Skeletal muscle cell (primary cell): ENCODE measurements at regions not wholly inside any gene's neighbourhood (a gene's known extent, or its start where the extent isn't known, plus 50 kb on each side); places are given as distances from the start of the nearest gene placed in this dataset.
"Not testable (repeated sequence)": the region's sequence is repeated elsewhere in the genome, so short reads cannot be mapped to it uniquely, and the experiment has no call there.

ENCODE experiments used
- DNase-seq: peaks from one replicate; pipeline ENCODE4 v3.0.0-alpha.2; 2010; ENCODE audit warnings: low read depth
- H3K4me3 ChIP-seq: 2 replicates; pipeline ENCODE4 v1.5.1; 2011; ENCODE audit warnings: low read depth, mild to moderate bottlenecking, control low read depth, low read length, moderate library complexity

DNA sequence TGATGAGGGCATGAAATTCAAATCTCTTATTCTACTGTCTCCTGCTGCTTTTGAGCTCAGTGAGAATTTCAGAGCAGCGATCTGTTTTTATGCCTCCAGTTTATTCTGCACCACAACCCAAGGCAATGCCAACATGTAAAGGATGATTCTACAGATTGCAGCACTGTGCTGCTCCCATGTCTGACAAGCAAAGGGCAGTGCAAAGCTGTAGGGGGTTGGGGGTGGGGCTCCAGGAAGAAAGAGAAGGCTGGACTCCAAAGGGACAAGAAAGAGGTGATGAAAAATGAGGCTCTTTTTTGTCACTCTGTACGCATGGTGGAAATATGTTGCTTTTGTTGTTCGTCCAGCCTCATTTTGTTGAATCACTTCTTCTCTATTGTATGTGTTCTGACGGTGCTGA is 254.6 kb downstream of the STIM2 start:
- no peak overlapping the region for H3K4me3 ChIP-seq
- no peak for DNase-seq

- H3K4me3 ChIP-seq, result no peak overlapping the region
- no peak for DNase-seq
Measured at GRCh38 chr4:27117453-27117852, 256.8 kb downstream of the STIM2 start.

DNA sequence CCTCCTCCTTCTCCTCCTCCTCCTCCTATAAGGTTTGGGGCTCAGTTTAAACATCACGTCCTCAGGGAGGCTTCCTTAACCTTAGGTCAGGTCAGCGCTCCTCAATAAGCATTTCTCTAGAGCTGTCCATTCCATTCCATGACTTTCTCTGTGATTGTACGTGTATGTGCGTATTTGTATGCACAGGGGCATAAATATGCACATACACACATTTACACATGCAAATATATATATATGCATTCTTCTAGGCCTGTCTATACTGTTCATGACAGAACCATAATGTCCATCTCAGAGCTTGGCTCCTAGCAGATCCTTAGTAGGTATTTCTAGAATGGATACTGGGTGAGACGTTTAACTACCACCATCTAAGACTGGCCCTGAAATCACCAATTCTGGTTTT is 258.6 kb downstream of the STIM2 start:
- H3K4me3 ChIP-seq, result no peak overlapping the region
- no peak for DNase-seq

DNA sequence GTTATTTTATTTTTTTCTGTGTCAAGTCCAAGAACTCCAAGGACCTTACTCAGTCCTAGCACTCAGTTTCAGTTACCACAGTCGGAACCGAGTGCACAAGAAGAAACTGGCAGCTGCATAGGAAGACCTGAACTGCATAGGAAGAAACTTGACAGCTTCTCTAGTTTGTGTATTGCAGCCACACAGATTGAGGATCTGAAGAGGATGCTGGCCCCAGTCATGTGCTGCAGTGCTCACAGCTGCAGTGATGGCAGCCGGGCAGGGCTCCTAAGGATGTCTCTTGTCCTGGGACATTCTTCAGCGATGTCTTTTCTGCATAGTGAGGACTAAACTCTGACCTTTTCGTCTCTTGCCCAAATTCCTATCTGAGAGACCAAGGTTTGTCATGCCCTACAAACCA is 261.2 kb downstream of the STIM2 start:
- no peak for DNase-seq
- no peak overlapping the region for H3K4me3 ChIP-seq

- H3K4me3 ChIP-seq, result no peak overlapping the region
- DNase-seq, result peak; percentile 41
Measured at GRCh38 chr4:27123123-27123768, 262.6 kb downstream of the STIM2 start.

- H3K4me3 ChIP-seq, result no peak overlapping the region
- no peak for DNase-seq
Measured at GRCh38 chr4:27123769-27124124, 263.1 kb downstream of the STIM2 start.

DNA sequence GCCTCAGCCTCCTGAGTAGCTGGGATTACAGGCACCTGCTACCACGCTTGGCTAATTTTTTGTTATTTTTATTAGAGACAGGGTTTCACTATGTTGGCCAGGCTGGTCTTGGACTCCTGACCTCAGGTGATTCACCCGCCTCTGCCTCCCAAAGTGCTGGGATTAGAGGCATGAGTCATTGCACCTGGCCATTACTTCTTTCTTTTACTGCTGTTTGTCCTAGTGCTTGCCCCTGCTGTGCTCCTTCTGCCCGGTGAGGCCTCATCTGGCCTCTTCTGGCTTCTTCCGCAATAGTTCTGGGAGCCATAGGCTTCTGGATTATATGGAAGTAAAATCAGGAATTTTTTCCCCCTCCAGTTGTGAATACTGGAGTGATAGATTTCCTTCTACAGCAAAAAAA is 266.3 kb downstream of the STIM2 start:
- H3K4me3 ChIP-seq, DNase-seq: not testable (repeated sequence)

DNA sequence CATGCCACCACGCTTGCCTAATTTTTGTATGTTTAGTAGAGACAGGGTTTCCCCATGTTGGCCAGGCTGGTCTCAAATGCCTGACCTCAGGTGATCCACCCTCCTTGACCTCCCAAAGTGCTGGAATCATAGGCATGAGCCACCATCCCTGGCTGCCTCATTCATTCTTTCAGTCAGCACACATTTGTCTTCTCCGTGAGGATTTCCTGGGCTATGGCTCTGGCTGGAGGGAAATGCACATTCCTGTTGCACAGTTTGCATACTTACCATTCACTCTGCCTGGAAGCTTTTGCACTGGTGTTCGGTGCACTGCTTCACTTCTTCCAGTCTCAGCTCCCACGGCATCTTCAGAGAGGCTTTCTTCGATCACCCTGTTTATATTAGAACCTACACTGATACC is 267.8 kb downstream of the STIM2 start:
- H3K4me3 ChIP-seq, result no peak overlapping the region
- no peak for DNase-seq

GRCh38 chr4:27129871-27130366 is 269.3 kb downstream of the STIM2 start:
- no peak overlapping the region for H3K4me3 ChIP-seq
- DNase-seq, result peak; percentile 89

GRCh38 chr4:27132497-27132896 is 271.9 kb downstream of the STIM2 start:
- H3K4me3 ChIP-seq, result no peak overlapping the region
- no peak for DNase-seq

- no peak for DNase-seq
- H3K4me3 ChIP-seq, result no peak overlapping the region
Measured at GRCh38 chr4:27140486-27140885, 279.8 kb downstream of the STIM2 start.

GRCh38 chr4:27141530-27141929 is 280.9 kb downstream of the STIM2 start:
- DNase-seq, result no peak
- no peak overlapping the region for H3K4me3 ChIP-seq

DNA sequence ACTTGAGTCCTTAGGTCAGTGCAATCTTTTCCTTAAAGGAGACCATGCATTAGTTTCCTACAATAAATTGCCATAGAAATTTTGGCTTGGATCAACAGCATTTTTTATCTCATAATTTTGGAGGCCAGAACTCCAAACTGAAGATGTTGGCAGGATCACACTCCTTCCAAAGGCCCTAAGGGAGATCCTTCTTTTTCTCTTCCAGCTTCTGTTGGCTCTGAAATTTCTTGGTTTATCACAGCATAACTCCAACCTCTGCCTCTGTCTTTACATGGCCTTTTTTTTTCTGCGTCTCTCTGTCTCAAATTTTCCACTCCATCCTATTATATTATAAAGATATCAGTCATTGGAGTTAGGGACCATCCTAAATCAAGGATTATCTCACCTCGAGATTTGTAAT is 282.2 kb downstream of the STIM2 start:
- H3K4me3 ChIP-seq, result no peak overlapping the region
- DNase-seq, result no peak

DNA sequence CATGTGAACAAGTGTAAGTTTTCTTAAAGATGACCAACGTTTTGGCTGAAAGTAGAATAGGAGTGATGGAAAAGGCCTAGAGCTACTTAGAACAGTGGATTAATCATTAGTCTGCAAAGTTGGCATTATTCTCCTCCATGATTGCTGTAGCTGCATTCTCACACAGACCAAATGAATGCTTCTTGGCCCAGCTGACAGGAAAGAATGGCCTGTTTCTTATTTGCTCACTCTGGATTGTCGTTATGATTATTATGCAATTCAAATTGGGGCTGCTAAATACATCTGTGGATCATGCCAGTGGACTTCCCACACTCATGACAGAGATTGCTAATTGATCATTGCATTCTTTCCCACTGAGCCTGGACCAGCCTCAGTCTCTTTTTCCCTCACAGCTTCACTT is 285.0 kb downstream of the STIM2 start:
- no peak overlapping the region for H3K4me3 ChIP-seq
- DNase-seq, result no peak

GRCh38 chr4:27148211-27148895 is 287.7 kb downstream of the STIM2 start:
- no peak overlapping the region for H3K4me3 ChIP-seq
- peak; percentile 41 for DNase-seq

- peak; percentile 85 for DNase-seq
Measured at GRCh38 chr4:27149541-27150212, 289.0 kb downstream of the STIM2 start.

GRCh38 chr4:27152703-27153102 is 292.1 kb downstream of the STIM2 start:
- H3K4me3 ChIP-seq, result no peak overlapping the region
- no peak for DNase-seq

More at GRCh38 chr4:27149541-27150212, 289.0 kb downstream of the STIM2 start:
- no peak overlapping the region for H3K4me3 ChIP-seq

DNA sequence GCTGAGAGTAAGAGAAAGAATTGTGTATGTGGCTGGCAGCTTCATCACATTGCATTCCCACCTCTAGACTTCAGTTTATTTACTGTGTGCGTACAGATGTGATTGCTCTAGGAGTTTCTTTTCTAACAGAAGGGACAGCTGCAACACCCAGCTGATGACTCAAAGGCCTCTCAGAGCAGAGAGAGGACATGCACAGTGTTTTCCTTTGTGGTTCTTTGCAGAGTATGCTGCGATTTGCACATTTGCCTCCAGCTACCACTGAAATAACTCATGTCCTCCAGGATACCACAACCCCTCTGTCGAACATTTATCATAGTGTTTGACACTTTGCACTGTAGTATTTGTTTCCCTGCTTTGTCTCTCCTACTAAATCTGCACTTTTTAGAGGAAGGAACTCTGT is 294.1 kb downstream of the STIM2 start:
- DNase-seq, result peak; percentile 97
- no peak overlapping the region for H3K4me3 ChIP-seq

DNA sequence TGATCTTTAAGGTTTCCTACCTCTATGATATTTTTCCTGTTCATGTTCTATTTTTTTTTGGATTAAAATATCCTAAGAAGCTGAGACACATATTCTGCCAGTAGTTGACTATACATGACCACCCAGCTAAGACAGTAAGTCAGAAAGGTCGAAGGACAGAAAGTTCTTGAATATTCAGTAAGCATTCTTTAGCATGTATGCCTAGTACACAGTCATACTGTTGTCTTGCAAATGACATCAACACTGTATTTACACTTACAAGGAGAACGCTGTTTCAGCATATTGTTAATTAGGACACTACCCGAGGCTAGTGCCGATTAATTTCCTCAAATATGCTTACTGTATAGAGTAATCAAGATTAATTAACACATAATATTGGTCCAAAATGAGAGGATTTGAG is 300.6 kb downstream of the STIM2 start:
- no peak for DNase-seq

GRCh38 chr4:27168783-27169182 is 308.1 kb downstream of the STIM2 start:
- DNase-seq, result no peak

More for the DNA sequence above, 300.6 kb downstream of the STIM2 start:
- no peak overlapping the region for H3K4me3 ChIP-seq

GRCh38 chr4:27173280-27173679 is 312.6 kb downstream of the STIM2 start:
- DNase-seq, result no peak
- no peak overlapping the region for H3K4me3 ChIP-seq

More at GRCh38 chr4:27168783-27169182, 308.1 kb downstream of the STIM2 start:
- H3K4me3 ChIP-seq, result no peak overlapping the region
